NT2/D1 (cell line): ENCODE measurements at regions not wholly inside any gene's neighbourhood (a gene's known extent, or its start where the extent isn't known, plus 50 kb on each side); places are given as distances from the start of the nearest gene placed in this dataset.

ENCODE experiments used
- DNase-seq: peaks from one replicate; pipeline ENCODE4 v3.0.0-alpha.2; 2011; ENCODE audit warnings: low read depth, low spot score
- H3K27me3 ChIP-seq: 2 replicates; pipeline ENCODE4 v1.6.0; 2011; ENCODE audit warnings: mild to moderate bottlenecking; ENCODE audit not compliant: insufficient read length, insufficient read depth
- H3K36me3 ChIP-seq: 2 replicates; pipeline ENCODE4 v1.6.1; 2011; ENCODE audit warnings: mild to moderate bottlenecking, low read length, mixed read lengths; ENCODE audit not compliant: insufficient read depth, insufficient read length
- H3K4me1 ChIP-seq: 2 replicates; pipeline ENCODE4 v1.5.1; 2011; ENCODE audit not compliant: insufficient read depth, insufficient read length
- H3K4me3 ChIP-seq: 2 replicates; pipeline ENCODE4 v1.5.1; 2011; ENCODE audit warnings: low read depth; ENCODE audit not compliant: insufficient read length
- H3K9ac ChIP-seq: 2 replicates; pipeline ENCODE4 v1.6.0; 2011; ENCODE audit warnings: low read depth; ENCODE audit not compliant: insufficient read length
- H3K9me3 ChIP-seq: 2 replicates; pipeline ENCODE4 v1.5.1; 2011; ENCODE audit warnings: mild to moderate bottlenecking, low read length; ENCODE audit not compliant: insufficient read depth
- SUZ12 ChIP-seq: IDR thresholded peaks from 2 replicates; pipeline ENCODE4 v1.6.1; 2011; ENCODE audit not compliant: insufficient read length, insufficient read depth; ENCODE audit errors: extremely low read depth
- YY1 ChIP-seq: IDR thresholded peaks from 2 replicates; pipeline ENCODE4 v1.6.1; 2011; ENCODE audit not compliant: insufficient read length, insufficient read depth
- ZNF274 ChIP-seq: IDR thresholded peaks from 2 replicates; pipeline ENCODE4 v1.6.1; 2011; ENCODE audit warnings: mild to moderate bottlenecking, low read depth, low read length

- TF ChIP-seq ZNF274 (no peak), YY1 (no peak), SUZ12 (no peak)
- H3K36me3 ChIP-seq: no peaks in the 10 kb centered on the region
- no peak for DNase-seq
- no peaks in the 10 kb centered on the region for H3K4me1 ChIP-seq
- H3K9me3 ChIP-seq: no peaks in the 10 kb centered on the region
- H3K4me3 ChIP-seq: no peak overlapping the region
- no peaks in the 10 kb centered on the region for H3K27me3 ChIP-seq
- no peak overlapping the region for H3K9ac ChIP-seq
Observed at GRCh38 chr1:195898373-195898772, 709.9 kb downstream of the KCNT2 start.

- Histone ChIP-seq H3K27me3 (no peaks in the 10 kb centered on the region), H3K9me3 (no peaks in the 10 kb centered on the region), H3K4me1 (no peaks in the 10 kb centered on the region), H3K36me3 (no peaks in the 10 kb centered on the region), H3K4me3 (no peak overlapping the region), H3K9ac (no peak overlapping the region)
- TF ChIP-seq ZNF274 (no peak), SUZ12 (no peak), YY1 (no peak)
- no peak for DNase-seq
Observed at GRCh38 chr1:195897076-195897475, 711.2 kb downstream of the KCNT2 start.

GRCh38 chr1:195894411-195894810 is 713.8 kb downstream of the KCNT2 start:
- Histone ChIP-seq H3K27me3 (no peaks in the 10 kb centered on the region), H3K9ac (no peak overlapping the region), H3K36me3 (no peaks in the 10 kb centered on the region), H3K9me3 (no peaks in the 10 kb centered on the region), H3K4me1 (no peaks in the 10 kb centered on the region), H3K4me3 (no peak overlapping the region)
- TF ChIP-seq YY1 (no peak), ZNF274 (no peak), SUZ12 (no peak)
- DNase-seq: peak; percentile 48

- Histone ChIP-seq H3K9me3 (no peaks in the 10 kb centered on the region), H3K27me3 (no peaks in the 10 kb centered on the region), H3K4me3 (no peak overlapping the region), H3K36me3 (no peaks in the 10 kb centered on the region), H3K9ac (no peak overlapping the region), H3K4me1 (no peaks in the 10 kb centered on the region)
- no peak for DNase-seq
- no peak for TF ChIP-seq ZNF274
- TF ChIP-seq YY1: no peak
- no peak for TF ChIP-seq SUZ12
Observed at GRCh38 chr1:195886000-195886399, 722.2 kb downstream of the KCNT2 start.

GRCh38 chr1:195878478-195878877 is 729.8 kb downstream of the KCNT2 start:
- Histone ChIP-seq H3K36me3 (no peaks in the 10 kb centered on the region), H3K9ac (no peak overlapping the region), H3K27me3 (no peaks in the 10 kb centered on the region), H3K4me3 (no peak overlapping the region), H3K4me1 (no peaks in the 10 kb centered on the region), H3K9me3 (no peaks in the 10 kb centered on the region)
- DNase-seq: no peak
- no peak for TF ChIP-seq SUZ12
- no peak for TF ChIP-seq ZNF274
- TF ChIP-seq YY1: no peak

GRCh38 chr1:195876792-195877191 is 731.4 kb downstream of the KCNT2 start:
- TF ChIP-seq YY1: no peak
- TF ChIP-seq ZNF274: no peak
- no peak for TF ChIP-seq SUZ12
- no peak overlapping the region for H3K4me3 ChIP-seq
- H3K36me3 ChIP-seq: no peaks in the 10 kb centered on the region
- H3K9ac ChIP-seq: no peak overlapping the region
- DNase-seq: no peak
- H3K4me1 ChIP-seq: no peaks in the 10 kb centered on the region
- H3K27me3 ChIP-seq: no peaks in the 10 kb centered on the region
- no peaks in the 10 kb centered on the region for H3K9me3 ChIP-seq

- no peak for DNase-seq
- Histone ChIP-seq H3K4me3 (no peak overlapping the region), H3K27me3 (no peaks in the 10 kb centered on the region), H3K9ac (no peak overlapping the region), H3K9me3 (no peaks in the 10 kb centered on the region), H3K4me1 (no peaks in the 10 kb centered on the region), H3K36me3 (no peaks in the 10 kb centered on the region)
- TF ChIP-seq SUZ12 (no peak), YY1 (no peak), ZNF274 (no peak)
Observed at GRCh38 chr1:195872376-195872775, 735.9 kb downstream of the KCNT2 start.

- TF ChIP-seq ZNF274 (no peak), YY1 (no peak), SUZ12 (no peak)
- H3K9me3 ChIP-seq: no peaks in the 10 kb centered on the region
- DNase-seq: no peak
- no peaks in the 10 kb centered on the region for H3K27me3 ChIP-seq
- no peak overlapping the region for H3K4me3 ChIP-seq
- H3K36me3 ChIP-seq: no peaks in the 10 kb centered on the region
- H3K9ac ChIP-seq: no peak overlapping the region
- H3K4me1 ChIP-seq: no peaks in the 10 kb centered on the region
Observed at GRCh38 chr1:195867638-195868037, 740.6 kb downstream of the KCNT2 start.
